ENCODE measurements at regions not wholly inside any gene's neighbourhood (a gene's known extent, or its start where the extent isn't known, plus 50 kb on each side); places are given as distances from the start of the nearest gene placed in this dataset.
"Not testable (repeated sequence)": the region's sequence is repeated elsewhere in the genome, so short reads cannot be mapped to it uniquely, and the experiment has no call there.

- no peak for DNase-seq (ENCODE audit: low read depth)
Observed at GRCh38 chr16:85220964-85221731, 108.9 kb upstream of the CIBAR2 start.

GRCh38 chr16:85221771-85222154 is 109.5 kb upstream of the CIBAR2 start:
- no peak for DNase-seq (ENCODE audit: low read depth)

- DNase-seq (ENCODE audit: low read depth): no peak
Observed at GRCh38 chr16:85222155-85222863, 110.0 kb upstream of the CIBAR2 start.

GRCh38 chr16:85225257-85225656 is 113.0 kb upstream of the CIBAR2 start:
- no peak for DNase-seq (ENCODE audit: low read depth)

GRCh38 chr16:85225721-85226120 is 113.4 kb upstream of the CIBAR2 start:
- DNase-seq (ENCODE audit: low read depth): no peak

- DNase-seq (ENCODE audit: low read depth): no peak
Observed at GRCh38 chr16:85227084-85227945, 115.0 kb upstream of the CIBAR2 start.

- DNase-seq (ENCODE audit: low read depth): no peak
Observed at GRCh38 chr16:85227946-85228862, 115.9 kb upstream of the CIBAR2 start.

GRCh38 chr16:85228970-85229430 is 116.7 kb upstream of the CIBAR2 start:
- DNase-seq (ENCODE audit: low read depth): no peak

GRCh38 chr16:85229869-85230462 is 117.7 kb upstream of the CIBAR2 start:
- DNase-seq (ENCODE audit: low read depth): no peak

GRCh38 chr16:85230764-85231383 is 118.6 kb upstream of the CIBAR2 start:
- not testable (repeated sequence) for DNase-seq (ENCODE audit: low read depth)

- no peak for DNase-seq (ENCODE audit: low read depth)
Observed at GRCh38 chr16:85231959-85232358, 119.7 kb upstream of the CIBAR2 start.

GRCh38 chr16:85232369-85233142 is 120.3 kb upstream of the CIBAR2 start:
- no peak for DNase-seq (ENCODE audit: low read depth)

GRCh38 chr16:85233516-85233915 is 121.2 kb upstream of the CIBAR2 start:
- DNase-seq (ENCODE audit: low read depth): no peak

GRCh38 chr16:85234310-85235204 is 122.3 kb upstream of the CIBAR2 start:
- no peak for DNase-seq (ENCODE audit: low read depth)

GRCh38 chr16:85235991-85236817 is 123.9 kb upstream of the CIBAR2 start:
- no peak for DNase-seq (ENCODE audit: low read depth)

GRCh38 chr16:85236818-85237150 is 124.5 kb upstream of the CIBAR2 start:
- DNase-seq (ENCODE audit: low read depth): peak; percentile 68

GRCh38 chr16:85237817-85238216 is 125.5 kb upstream of the CIBAR2 start:
- DNase-seq (ENCODE audit: low read depth): no peak

- DNase-seq (ENCODE audit: low read depth): no peak
Observed at GRCh38 chr16:85238233-85238647, 126.0 kb upstream of the CIBAR2 start.
